Nephron progenitor cell (in vitro differentiated cells): ENCODE measurements at regions not wholly inside any gene's neighbourhood (a gene's known extent, or its start where the extent isn't known, plus 50 kb on each side); places are given as distances from the start of the nearest gene placed in this dataset.
A peak's percentile ranks its signal among the peaks of the same experiment; 100 is the strongest.
"Not testable (repeated sequence)": the region's sequence is repeated elsewhere in the genome, so short reads cannot be mapped to it uniquely, and the experiment has no call there.

Experiments
- DNase-seq: peaks from one replicate; pipeline ENCODE4 v3.0.0; 2021
- H3K27ac Mint-ChIP-seq: 2 replicates; pipeline ENCODE4 v1.8.0; 2021; ENCODE audit warnings: mild to moderate bottlenecking, moderate library complexity, mixed read lengths
- H3K27me3 Mint-ChIP-seq: 2 replicates; pipeline ENCODE4 v1.8.0; 2021; ENCODE audit warnings: mild to moderate bottlenecking, low read depth, mixed read lengths; ENCODE audit not compliant: poor library complexity
- H3K36me3 Mint-ChIP-seq: 2 replicates; pipeline ENCODE4 v1.8.0; 2021; ENCODE audit warnings: low read depth, mixed read lengths
- H3K4me1 Mint-ChIP-seq: 2 replicates; pipeline ENCODE4 v1.8.0; 2021; ENCODE audit warnings: mixed read lengths
- H3K4me3 Mint-ChIP-seq: 2 replicates; pipeline ENCODE4 v1.8.0; 2021; ENCODE audit warnings: mild to moderate bottlenecking, moderate library complexity, mixed read lengths
- H3K9me3 Mint-ChIP-seq: 2 replicates; pipeline ENCODE4 v1.8.0; 2021; ENCODE audit warnings: mild to moderate bottlenecking, moderate library complexity, mixed read lengths
- TF ChIP-seq, protein P1 (sequence below): fragments of 200-600 bp; sonication (generic); IDR thresholded peaks from 2 replicates; pipeline ENCODE4 v1.5.0; 2021; ENCODE audit warnings: antibody characterized with exemption

DNA sequence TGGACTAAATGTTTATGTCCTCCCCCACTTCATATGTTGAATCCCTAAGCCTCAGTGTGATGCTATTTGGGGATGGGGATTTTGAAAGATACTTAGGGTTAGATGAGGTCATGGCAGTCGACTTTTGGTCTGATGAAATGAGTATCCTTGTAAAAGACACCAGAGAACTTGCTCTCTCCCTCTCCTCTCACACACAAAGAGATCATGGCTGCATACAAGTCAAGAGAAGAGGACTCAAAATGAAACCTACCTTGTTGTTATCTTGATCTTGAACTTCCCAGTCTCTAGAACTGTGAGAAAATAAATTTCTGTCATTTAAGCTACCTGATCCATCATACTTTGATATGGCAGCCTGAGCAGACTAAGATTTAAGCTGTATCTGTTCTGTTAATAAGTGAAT lies 144.0 kb upstream of the HAPLN1 start:
- H3K27ac Mint-ChIP-seq: no peak overlapping the region
- H3K27me3 Mint-ChIP-seq: no peaks in the 10 kb centered on the region
- peaks cover 4% of the 10 kb centered on the region for H3K9me3 Mint-ChIP-seq
- H3K36me3 Mint-ChIP-seq: no peaks in the 10 kb centered on the region
- TF ChIP-seq, protein P1, sequence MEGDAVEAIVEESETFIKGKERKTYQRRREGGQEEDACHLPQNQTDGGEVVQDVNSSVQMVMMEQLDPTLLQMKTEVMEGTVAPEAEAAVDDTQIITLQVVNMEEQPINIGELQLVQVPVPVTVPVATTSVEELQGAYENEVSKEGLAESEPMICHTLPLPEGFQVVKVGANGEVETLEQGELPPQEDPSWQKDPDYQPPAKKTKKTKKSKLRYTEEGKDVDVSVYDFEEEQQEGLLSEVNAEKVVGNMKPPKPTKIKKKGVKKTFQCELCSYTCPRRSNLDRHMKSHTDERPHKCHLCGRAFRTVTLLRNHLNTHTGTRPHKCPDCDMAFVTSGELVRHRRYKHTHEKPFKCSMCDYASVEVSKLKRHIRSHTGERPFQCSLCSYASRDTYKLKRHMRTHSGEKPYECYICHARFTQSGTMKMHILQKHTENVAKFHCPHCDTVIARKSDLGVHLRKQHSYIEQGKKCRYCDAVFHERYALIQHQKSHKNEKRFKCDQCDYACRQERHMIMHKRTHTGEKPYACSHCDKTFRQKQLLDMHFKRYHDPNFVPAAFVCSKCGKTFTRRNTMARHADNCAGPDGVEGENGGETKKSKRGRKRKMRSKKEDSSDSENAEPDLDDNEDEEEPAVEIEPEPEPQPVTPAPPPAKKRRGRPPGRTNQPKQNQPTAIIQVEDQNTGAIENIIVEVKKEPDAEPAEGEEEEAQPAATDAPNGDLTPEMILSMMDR: no peak
- H3K4me1 Mint-ChIP-seq: peaks cover 7% of the 10 kb centered on the region
- no peak overlapping the region for H3K4me3 Mint-ChIP-seq
- DNase-seq: no peak

DNA sequence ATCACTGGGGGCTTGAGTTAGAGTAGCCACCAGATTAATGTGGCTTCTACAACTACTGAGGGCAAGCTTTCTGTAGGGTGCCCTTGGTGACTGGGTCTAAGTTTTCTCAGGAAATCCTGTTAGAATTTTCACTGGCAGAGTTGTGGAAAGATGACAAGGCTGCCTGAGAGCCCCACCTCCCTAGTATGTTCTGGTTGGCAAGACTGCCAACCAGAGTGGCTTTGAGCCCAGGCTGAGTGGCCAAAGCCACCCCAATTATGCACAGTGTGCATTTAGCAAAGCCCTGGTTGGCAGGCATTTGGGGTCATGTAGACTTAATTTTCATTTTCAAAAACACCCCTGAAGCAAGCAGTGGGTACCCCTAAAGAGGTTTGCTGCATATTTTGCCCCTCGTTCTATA lies 136.7 kb upstream of the HAPLN1 start:
- H3K27ac Mint-ChIP-seq: peak overlapping the region; percentile 82
- peaks cover 3% of the 10 kb centered on the region for H3K36me3 Mint-ChIP-seq
- DNase-seq: no peak
- H3K9me3 Mint-ChIP-seq: peaks cover 4% of the 10 kb centered on the region
- TF ChIP-seq, protein P1: no peak
- H3K4me3 Mint-ChIP-seq: no peak overlapping the region
- no peaks in the 10 kb centered on the region for H3K27me3 Mint-ChIP-seq
- peaks cover 46% of the 10 kb centered on the region for H3K4me1 Mint-ChIP-seq

DNA sequence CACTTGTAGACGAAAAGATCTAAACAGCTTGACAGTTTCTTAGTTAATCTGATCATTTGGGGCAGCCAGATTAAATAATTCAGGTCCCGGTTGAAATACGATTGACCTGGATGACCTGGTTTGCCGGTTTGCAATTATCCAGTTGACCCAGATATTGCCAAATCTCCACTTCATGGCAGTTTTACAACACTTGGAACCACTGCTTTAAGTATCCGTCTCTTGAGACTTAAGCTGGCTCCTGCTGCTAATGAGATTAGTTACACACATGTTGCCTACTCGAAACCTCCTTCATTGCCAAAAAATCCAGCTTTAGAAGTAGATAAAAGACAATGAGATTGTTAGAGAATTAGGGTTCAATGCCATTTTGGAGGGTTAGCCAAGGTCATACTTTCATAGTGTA lies 136.2 kb upstream of the HAPLN1 start:
- Mint-ChIP-seq H3K36me3 (peaks cover 7% of the 10 kb centered on the region), H3K4me1 (peaks cover 46% of the 10 kb centered on the region), H3K4me3 (no peak overlapping the region), H3K9me3 (peaks cover 9% of the 10 kb centered on the region), H3K27me3 (no peaks in the 10 kb centered on the region), H3K27ac (peak overlapping the region; percentile 82)
- peak; percentile 7 for DNase-seq
- TF ChIP-seq, protein P1: no peak

DNA sequence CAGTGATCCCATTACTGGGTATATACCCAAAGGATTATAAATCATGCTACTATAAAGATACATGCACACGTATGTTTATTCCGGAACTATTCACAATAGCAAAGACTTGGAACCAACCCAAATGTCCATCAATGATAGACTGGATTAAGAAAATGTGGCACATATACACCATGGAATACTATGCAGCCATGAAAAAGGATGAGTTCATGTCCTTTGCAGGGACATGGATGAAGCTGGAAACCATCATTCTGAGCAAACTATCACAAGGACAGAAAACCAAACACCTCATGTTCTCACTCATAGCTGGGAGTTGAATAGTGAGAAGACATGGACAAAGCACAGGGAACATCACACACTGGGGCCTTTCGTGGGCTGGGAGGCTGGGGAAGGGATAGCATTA lies 129.8 kb upstream of the HAPLN1 start:
- H3K27ac Mint-ChIP-seq, DNase-seq, H3K27me3 Mint-ChIP-seq, H3K4me3 Mint-ChIP-seq: not testable (repeated sequence)
- Mint-ChIP-seq H3K9me3 (peaks cover 34% of the 10 kb centered on the region), H3K36me3 (peaks cover 17% of the 10 kb centered on the region), H3K4me1 (peaks cover 10% of the 10 kb centered on the region)

DNA sequence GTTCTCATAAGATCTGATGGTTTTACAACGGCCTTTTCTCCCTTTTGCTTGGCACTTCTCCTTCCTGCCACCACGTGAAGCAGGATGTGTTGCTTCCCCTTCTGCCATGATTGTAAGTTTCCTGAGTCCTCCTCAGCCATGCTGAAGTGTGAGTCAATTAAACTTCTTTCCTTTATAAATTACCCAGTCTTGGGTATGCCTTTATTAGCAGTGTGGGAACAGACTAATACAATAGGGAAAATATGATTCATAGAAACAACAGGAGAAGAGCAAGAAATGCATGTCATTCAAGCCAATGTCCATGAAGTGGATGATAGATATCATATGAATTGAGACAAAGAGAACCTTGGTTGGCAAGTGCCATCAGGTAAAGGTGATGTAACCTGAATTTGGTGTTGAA lies 128.3 kb upstream of the HAPLN1 start:
- Mint-ChIP-seq H3K4me1 (peaks cover 11% of the 10 kb centered on the region), H3K27me3 (no peaks in the 10 kb centered on the region), H3K27ac (no peak overlapping the region), H3K9me3 (peaks cover 34% of the 10 kb centered on the region), H3K4me3 (no peak overlapping the region), H3K36me3 (peaks cover 17% of the 10 kb centered on the region)
- DNase-seq: no peak
- TF ChIP-seq, protein P1: no peak

DNA sequence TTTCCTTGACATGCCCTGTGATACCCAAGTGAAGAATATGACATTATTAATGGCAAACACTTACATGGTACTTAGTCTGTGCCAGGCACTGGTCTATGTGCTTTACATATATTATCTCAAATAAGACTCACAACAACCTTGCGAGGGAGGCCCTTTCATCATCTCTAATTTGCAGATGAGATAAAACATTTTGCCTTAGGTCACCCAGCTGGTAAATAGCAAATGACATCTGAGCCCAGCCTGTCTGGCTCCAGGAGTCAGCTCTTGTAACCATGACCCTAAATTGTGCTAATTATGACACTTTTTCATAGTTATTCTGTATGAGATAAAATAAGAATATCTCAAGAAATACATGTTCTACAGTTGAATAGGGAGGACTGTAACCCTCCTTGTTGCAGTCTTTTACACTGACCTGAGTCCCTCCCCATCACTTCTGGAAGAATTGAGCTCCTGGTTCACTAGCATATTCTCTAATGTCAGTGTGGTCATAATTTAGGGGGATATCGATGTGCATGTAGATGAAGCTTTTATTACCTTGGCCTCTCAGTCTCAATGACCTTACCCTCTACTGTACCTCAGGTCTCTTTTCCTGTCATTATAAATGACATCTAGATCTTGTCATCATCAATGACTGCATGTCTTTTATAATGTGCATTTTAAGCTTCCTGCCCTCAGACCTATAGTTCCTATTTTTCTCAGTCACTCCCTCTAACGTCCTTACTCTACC lies 126.1 kb upstream of the HAPLN1 start:
- H3K9me3 Mint-ChIP-seq: peaks cover 25% of the 10 kb centered on the region
- H3K27ac Mint-ChIP-seq: no peak overlapping the region
- H3K4me3 Mint-ChIP-seq: no peak overlapping the region
- H3K36me3 Mint-ChIP-seq: peaks cover 10% of the 10 kb centered on the region
- TF ChIP-seq, protein P1: no peak
- no peak for DNase-seq
- no peaks in the 10 kb centered on the region for H3K27me3 Mint-ChIP-seq
- H3K4me1 Mint-ChIP-seq: peaks cover 11% of the 10 kb centered on the region
